ENCODE measurements at regions not wholly inside any gene's neighbourhood (a gene's known extent, or its start where the extent isn't known, plus 50 kb on each side); places are given as distances from the start of the nearest gene placed in this dataset.

DNA sequence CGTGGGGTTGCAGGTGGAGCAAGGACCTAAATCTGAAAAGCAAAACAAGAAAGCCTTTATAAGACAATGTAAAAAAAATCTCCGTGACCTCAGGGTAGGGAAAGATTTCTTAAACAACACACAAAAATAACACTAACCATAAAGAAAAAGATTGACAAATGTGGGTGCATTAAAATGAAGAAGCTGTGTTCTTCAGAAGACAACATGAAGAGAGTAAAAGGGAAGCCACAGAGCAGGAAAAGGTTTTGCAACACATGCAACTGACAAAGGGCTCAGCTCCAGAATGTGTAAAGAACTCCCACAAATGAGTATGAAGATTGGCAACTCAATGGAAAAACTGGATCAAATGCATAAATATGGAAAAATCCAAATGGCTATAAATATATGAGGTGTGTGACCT lies 74.2 kb downstream of the MAGEF1 start:
- no peak for TF ChIP-seq CTCF (IDR thresholded peaks at IDR 0.05)
- no peak for TF ChIP-seq POLR2AphosphoS5 (IDR thresholded peaks at IDR 0.05)

Measured in transverse colon (tissue), 4 donors.